Stimulated activated CD4-positive, alpha-beta T cell treated with anti-CD3 and anti-CD28 coated beads, Interleukin-12 subunit alpha, Interleukin-12 subunit beta, amount 100 ng/mL, for 48 hours (primary cell): ENCODE measurements at regions not wholly inside any gene's neighbourhood (a gene's known extent, or its start where the extent isn't known, plus 50 kb on each side); places are given as distances from the start of the nearest gene placed in this dataset.

Experiments
- DNase-seq, 3 donors: peaks; one replicate each; pipeline ENCODE4 v3.0.0-alpha.2; 2020; ENCODE audit warnings: low read depth in 2 of 3, low spot score in 1 of 3

GRCh38 chr10:3226960-3227744, 54.6 kb upstream of the PITRM1 start:
- DNase-seq, result no peak

- DNase-seq, result no peak
Measured at GRCh38 chr10:3225561-3225960, 53.0 kb upstream of the PITRM1 start.

- no peak for DNase-seq
Measured at GRCh38 chr10:3224241-3224640, 51.7 kb upstream of the PITRM1 start.

GRCh38 chr10:3222626-3223025, 50.0 kb upstream of the PITRM1 start:
- DNase-seq, result no peak
